Erythroblast (primary cell): ENCODE measurements at regions not wholly inside any gene's neighbourhood (a gene's known extent, or its start where the extent isn't known, plus 50 kb on each side); places are given as distances from the start of the nearest gene placed in this dataset.

ENCODE experiments used
- GATA1 ChIP-seq: IDR thresholded peaks from 2 replicates; pipeline ENCODE4 v1.6.1; 2011; ENCODE audit warnings: low read depth, mild to moderate bottlenecking, control low read depth, low read length, moderate library complexity
- POLR2A ChIP-seq: IDR thresholded peaks from 2 replicates; pipeline ENCODE4 v1.6.1; 2011; ENCODE audit warnings: mild to moderate bottlenecking, low read length

- TF ChIP-seq POLR2A (no peak), GATA1 (no peak)
Observed at GRCh38 chr6:49151461-49151860, 311.6 kb downstream of the MMUT start.
